ENCODE measurements at regions not wholly inside any gene's neighbourhood (a gene's known extent, or its start where the extent isn't known, plus 50 kb on each side); places are given as distances from the start of the nearest gene placed in this dataset.
"Not testable (repeated sequence)": the region's sequence is repeated elsewhere in the genome, so short reads cannot be mapped to it uniquely, and the experiment has no call there.

- not testable (repeated sequence) for DNase-seq
These were observed 140.5 kb downstream of the IGLL1 start for GRCh38 chr22:23439581-23439980.

GRCh38 chr22:23438216-23438615, 141.9 kb downstream of the IGLL1 start:
- DNase-seq: no peak

DNA sequence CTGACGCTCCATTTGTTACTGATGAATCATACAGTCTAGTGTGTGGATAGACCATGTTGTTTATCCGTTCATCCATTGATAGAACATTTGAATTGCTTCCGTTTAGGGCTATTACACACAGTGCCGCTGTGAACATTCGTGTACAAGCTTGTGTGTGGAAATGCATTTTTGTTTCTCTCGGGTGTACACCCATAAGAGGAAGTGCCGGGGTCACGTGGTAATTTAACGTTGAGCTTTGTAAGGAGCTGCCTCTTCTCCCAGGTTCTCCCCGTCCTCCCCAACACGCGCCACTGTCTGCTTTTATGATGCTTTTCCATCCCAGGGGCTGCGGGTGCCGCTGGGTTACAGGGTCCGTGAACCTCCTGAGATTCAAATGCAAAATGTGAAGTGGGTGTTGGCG, 142.3 kb downstream of the IGLL1 start:
- DNase-seq: no peak

DNA sequence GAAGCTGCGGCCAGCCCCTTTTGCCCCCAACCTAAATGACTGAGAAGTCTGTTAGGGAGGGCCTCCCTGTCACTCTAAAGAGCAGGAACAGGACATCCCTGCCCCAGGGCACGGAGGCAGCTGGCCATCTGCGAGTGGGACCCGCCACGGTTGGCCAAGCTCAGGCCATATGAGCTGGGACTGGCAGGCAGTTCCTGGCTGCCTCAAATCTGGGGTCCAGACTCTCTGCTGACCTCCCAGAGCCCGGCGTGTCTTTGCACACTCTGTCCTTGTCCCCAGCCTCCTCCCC, 143.0 kb downstream of the IGLL1 start:
- not testable (repeated sequence) for DNase-seq

DNA sequence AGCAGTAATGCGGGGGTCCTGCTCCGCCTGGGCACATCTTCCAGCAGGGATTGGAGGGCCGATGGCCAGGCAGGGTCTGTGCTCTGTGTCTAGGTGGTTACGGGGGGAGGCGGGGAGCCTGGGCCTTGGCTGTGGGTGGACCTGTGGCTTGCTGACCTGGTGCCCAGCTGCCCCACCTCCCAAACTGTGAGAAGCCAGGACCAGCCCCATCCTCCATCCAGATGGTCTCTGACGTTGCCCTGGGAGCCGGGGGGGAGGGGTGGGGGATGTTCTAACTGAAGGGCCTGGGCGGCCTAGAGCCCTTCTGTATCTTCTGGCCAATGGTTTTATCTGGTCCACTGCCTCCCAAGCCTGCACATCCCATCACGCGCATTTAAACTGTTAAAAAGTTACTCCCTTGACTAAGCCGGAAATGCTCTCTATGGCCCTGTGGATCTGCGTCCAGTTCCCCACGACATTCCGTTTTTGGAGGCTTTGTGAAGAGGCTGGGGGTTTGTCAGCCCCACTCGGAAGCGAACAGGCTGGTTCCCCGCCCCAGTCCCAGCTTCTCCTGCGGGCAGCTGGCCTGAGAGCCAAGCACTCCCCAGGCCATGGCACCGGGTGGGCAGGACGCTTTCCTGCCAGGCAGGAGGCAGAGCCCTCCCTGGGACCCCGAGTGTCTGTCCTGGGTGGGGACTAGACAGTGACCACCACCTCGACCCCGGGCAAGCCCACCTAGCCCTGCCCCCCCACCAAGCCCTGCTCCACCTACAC, 143.6 kb downstream of the IGLL1 start:
- DNase-seq: not testable (repeated sequence)

- DNase-seq: not testable (repeated sequence)
These were observed 144.9 kb downstream of the IGLL1 start for GRCh38 chr22:23435186-23435585.

DNA sequence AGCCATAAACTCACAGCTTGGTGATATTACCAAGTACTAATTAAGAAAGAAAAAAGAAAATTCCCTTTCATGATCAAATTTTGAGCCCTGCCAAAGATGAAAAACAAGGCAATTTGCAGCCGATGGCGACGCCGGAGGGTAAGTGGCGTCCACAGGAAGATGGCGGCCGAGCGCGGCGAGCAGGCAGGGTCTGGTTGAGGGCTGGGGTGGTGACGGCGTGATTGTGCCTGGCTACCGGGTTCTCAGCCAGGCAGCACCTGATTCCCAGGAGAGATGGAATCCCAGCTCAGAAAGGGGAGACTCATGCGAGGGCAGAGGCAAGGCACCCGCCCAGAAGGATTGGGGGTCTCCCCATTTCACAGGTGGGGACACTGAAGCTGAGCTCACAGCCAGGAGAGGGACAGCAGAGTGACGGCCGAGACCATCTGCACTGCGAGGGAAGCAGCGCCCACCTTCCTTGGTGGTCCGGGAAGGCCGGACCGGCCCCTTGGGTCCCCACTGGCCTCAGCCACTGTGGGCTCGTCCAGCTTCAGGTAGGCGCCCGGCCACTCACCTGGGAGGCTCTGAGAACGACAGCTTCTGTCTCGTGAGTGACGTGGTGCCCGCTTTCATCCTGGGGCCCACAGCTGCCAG, 145.8 kb downstream of the IGLL1 start:
- not testable (repeated sequence) for DNase-seq

DNA sequence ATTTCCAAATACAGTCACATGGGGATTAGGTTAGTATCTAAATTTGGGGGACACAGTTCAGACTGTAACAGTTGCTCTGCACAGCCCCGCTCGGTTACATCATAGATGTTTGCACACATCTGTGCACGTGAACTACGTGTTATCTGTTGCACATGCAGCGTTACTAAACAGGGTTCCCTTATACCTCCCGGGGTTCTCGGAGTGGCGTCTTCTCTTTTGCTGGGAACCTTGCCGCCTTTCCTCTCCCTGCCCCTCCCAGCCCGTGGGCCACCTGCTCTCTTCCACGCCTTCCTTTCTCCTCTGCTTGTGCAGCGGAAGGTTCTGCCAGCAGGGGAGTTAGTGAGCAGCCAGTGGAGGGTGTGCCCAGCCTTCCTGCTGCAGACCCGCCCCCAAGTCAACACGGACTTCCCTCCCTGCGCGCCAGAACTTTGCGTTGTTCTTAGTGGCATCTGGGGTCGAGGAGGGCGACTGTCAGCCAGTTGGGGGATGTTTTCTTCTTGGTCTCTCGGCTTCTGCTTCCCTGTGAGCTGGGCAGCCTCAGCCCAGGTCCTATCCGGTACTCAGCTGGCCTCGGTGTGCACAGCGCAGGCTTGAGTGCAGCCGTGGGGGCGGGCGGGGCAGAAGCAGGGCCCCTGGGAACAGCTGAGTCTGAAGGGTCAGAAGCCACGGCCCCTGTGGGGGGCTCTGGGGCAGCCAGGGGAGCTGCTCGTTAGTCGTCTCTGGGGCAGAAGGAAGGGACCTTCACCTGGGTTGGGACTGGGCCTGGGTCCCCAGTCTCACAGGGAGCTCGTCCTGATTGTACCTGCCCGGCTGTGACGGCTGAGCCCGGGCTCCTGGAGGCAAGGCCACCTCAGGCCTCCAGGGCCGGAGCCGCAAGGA, 146.7 kb downstream of the IGLL1 start:
- peak in 3 of 56 donors; percentile 1 to 13 (median 3) for DNase-seq

- DNase-seq: not testable (repeated sequence)
These were observed 147.4 kb downstream of the IGLL1 start for GRCh38 chr22:23432719-23433118.

- DNase-seq: no peak
These were observed 148.6 kb downstream of the IGLL1 start for GRCh38 chr22:23431337-23432072.

GRCh38 chr22:23424551-23425068, 155.5 kb downstream of the IGLL1 start:
- not testable (repeated sequence) for DNase-seq

DNA sequence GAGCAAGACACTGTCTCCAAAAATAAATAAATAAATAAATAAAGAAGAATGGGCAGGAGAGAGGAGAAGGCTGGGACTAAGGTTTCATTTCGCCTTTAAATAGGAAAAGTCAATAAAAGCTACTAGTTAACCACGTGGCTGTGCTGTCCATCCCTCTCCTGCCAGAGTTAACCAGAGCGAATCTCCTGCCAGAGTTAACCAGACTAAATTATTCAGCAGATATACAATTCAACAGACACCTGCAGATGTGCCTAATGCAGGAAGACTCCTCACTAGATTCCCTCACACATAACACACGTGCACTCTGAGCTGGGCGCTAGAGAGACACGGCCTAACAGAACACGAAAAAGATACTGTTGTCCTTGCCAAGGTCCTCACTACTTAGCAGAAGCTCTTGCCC, 156.1 kb downstream of the IGLL1 start:
- DNase-seq: no peak

GRCh38 chr22:23422281-23422680, 157.8 kb downstream of the IGLL1 start:
- not testable (repeated sequence) for DNase-seq

DNA sequence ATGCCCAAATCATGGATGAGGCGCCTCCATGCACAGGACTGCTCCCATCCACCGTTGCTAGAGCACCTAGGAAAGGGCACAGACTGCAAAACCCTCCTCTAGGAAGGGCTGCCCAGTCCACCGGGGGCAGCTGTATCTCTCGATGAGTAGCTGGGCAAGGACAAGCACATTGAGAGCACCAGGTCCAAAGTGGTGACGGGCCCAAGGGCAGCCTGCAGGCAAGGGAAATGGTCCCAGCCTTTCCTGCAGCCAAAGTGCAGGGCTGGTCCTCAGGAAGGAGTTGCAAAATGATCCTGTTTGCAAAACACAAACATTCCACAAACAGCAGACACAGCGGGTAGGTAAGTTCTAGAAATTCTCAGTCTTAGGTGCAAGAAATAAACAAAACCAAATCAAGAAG, 158.8 kb downstream of the IGLL1 start:
- DNase-seq: not testable (repeated sequence)

DNA sequence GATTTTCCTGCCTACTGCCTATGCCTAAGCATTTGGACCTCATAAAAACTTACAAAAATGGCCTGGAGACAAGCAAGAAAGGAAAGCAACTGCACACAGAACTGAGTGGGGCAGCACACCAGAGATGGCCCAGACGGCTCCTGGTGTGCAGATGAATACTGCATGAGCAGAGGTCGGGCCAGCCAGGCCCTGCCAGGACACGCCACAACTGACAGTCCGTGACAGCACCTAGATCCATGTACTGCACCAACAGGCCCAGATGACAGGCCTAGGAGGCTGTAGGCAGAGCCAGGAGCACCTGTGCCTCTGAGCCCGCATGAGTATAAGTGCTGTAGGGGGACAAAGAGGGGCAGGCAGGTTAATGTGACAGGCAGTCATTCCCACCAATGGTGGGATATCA, 160.2 kb downstream of the IGLL1 start:
- DNase-seq: no peak

DNA sequence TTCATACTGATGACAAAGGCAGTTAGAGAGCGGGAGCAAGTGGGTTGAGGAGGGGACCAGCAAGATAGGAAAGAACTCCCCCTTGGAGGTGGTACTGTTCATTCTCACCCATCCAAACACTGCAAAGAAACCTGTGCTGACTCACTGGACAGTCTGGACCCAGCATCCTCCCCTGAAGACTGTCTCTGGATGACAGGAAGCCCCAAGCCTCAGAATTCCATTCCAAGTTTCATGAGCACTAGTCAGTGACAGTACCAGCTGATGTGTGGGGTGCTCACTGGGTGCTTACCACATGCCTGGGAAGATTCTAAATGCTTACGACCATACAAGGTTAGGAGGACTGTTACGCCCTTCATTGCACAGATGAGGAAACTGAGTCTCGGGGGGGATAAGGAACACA, 160.9 kb downstream of the IGLL1 start:
- no peak for DNase-seq

DNA sequence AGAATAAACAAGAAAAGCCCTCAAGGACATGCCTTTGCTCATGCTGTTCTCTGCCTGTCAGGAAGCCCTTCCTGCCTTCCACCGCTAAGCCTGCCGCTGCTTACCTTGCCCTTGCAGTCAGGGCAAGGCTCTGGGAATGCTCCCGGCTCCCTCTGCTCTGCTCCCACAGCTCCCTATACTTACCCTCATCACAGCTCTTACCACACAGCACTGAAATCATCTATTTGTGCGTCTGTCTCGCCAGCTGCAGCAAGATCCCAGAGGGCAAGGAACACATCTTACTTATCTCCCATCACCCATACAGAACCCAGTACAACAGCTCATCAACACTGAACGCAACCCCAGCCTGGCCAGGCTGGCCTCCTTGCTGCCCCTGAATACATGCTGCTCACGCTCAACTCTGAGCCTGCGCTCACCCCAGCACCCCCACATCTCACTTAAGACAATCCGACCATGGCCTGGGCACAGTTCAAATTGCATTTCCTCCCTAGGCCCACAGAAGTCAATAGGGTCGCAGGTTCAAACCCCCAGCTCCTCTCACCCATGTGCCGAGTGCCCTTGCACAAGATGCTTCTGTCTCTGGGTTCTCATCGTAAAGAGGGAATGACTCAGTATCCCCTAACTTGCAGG, 161.8 kb downstream of the IGLL1 start:
- DNase-seq: no peak

DNA sequence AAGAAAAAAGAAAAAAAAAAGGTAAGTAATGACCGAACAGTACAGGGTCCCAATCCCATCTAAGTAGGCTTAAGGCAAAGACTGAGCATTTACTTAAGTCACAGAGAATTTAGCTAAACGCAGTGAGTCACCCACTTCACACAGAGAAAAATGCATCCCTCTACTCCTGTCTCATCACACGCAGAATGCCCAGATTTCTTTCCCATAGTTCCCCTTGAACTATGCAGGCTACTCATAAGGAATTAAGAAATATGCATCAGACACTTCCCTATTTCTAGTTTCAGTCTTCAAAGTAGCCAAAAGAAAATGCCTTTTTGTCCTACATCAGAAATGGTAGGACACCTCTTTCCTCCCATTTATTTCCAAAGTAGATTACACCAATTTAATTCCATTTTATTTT, 162.8 kb downstream of the IGLL1 start:
- DNase-seq: not testable (repeated sequence)

GRCh38 chr22:23416169-23416690, 163.9 kb downstream of the IGLL1 start:
- DNase-seq: not testable (repeated sequence)

DNA sequence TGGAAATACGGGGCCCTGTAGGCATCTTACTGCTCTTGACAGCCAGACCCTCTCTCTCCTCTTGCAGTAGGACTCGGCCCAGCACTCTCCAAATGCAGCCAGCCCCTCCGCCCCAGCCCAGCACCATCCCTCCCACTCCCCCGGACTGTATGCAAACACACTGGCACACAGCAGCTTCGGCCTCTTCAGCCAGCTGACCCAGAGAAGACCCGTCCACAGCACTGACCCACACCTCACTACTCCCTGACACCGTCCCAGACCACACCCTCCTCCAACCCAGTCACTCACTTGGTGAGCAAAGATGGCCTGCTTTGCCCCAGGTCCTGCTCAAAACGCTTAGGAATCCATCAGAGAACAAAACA, 164.6 kb downstream of the IGLL1 start:
- no peak for DNase-seq
